ENCODE measurements at regions not wholly inside any gene's neighbourhood (a gene's known extent, or its start where the extent isn't known, plus 50 kb on each side); places are given as distances from the start of the nearest gene placed in this dataset.

GRCh38 chr2:56693501-56693900, 509.7 kb downstream of the CCDC85A start:
- Histone ChIP-seq H3K27me3 (no peaks in the 10 kb centered on the region), H3K27ac (no peak overlapping the region), H3K9me3 (no peaks in the 10 kb centered on the region), H3K36me3 (no peaks in the 10 kb centered on the region), H3K4me1 (no peaks in the 10 kb centered on the region), H3K4me3 (no peak overlapping the region)
- 58 to 59% methylated on average over 2 of the region's 2 CpGs for WGBS, 2 donors
- DNase-seq: no peak
- TF ChIP-seq CTCF (IDR thresholded peaks at IDR 0.05) (no peak), POLR2A (IDR thresholded peaks at IDR 0.05) (no peak)
- intact Hi-C loops (cut with DNase I): no loop called here

GRCh38 chr2:56703001-56703400, 519.2 kb downstream of the CCDC85A start:
- Histone ChIP-seq H3K27me3 (no peaks in the 10 kb centered on the region), H3K4me1 (no peaks in the 10 kb centered on the region), H3K27ac (no peak overlapping the region), H3K36me3 (no peaks in the 10 kb centered on the region), H3K9me3 (no peaks in the 10 kb centered on the region), H3K4me3 (no peak overlapping the region)
- WGBS, 2 donors: 68 to 77% methylated on average over 2 of the region's 2 CpGs
- intact Hi-C loops (cut with DNase I): no loop called here
- TF ChIP-seq CTCF (IDR thresholded peaks at IDR 0.05) (no peak), POLR2A (IDR thresholded peaks at IDR 0.05) (no peak)
- DNase-seq: no peak

- H3K27me3 ChIP-seq: no peaks in the 10 kb centered on the region
- no peaks in the 10 kb centered on the region for H3K36me3 ChIP-seq
- H3K9me3 ChIP-seq: no peaks in the 10 kb centered on the region
- DNase-seq: no peak
- TF ChIP-seq POLR2A (IDR thresholded peaks at IDR 0.05) (no peak), CTCF (IDR thresholded peaks at IDR 0.05) (no peak)
- 13 to 40% methylated on average over 2 of the region's 2 CpGs for WGBS, 2 donors
- H3K27ac ChIP-seq: no peak overlapping the region
- no peak overlapping the region for H3K4me3 ChIP-seq
- intact Hi-C loops (cut with DNase I): no loop called here
- H3K4me1 ChIP-seq: no peaks in the 10 kb centered on the region
These were observed 521.9 kb downstream of the CCDC85A start for GRCh38 chr2:56705713-56706112.

- intact Hi-C loops (cut with DNase I): no loop called here
- 67 to 80% methylated on average over 3 of the region's 3 CpGs for WGBS, 2 donors
- no peak overlapping the region for H3K27ac ChIP-seq
- TF ChIP-seq CTCF (IDR thresholded peaks at IDR 0.05) (no peak), POLR2A (IDR thresholded peaks at IDR 0.05) (no peak)
- H3K4me3 ChIP-seq: no peak overlapping the region
- no peaks in the 10 kb centered on the region for H3K4me1 ChIP-seq
- H3K27me3 ChIP-seq: no peaks in the 10 kb centered on the region
- H3K36me3 ChIP-seq: no peaks in the 10 kb centered on the region
- H3K9me3 ChIP-seq: no peaks in the 10 kb centered on the region
- no peak for DNase-seq
These were observed 523.4 kb downstream of the CCDC85A start for GRCh38 chr2:56707218-56707617.

GRCh38 chr2:56707650-56708049, 523.9 kb downstream of the CCDC85A start:
- no peaks in the 10 kb centered on the region for H3K4me1 ChIP-seq
- H3K27me3 ChIP-seq: no peaks in the 10 kb centered on the region
- no peaks in the 10 kb centered on the region for H3K36me3 ChIP-seq
- 53 to 54% methylated on average over 2 of the region's 2 CpGs for WGBS, 2 donors
- intact Hi-C loops (cut with DNase I): no loop called here
- no peak overlapping the region for H3K27ac ChIP-seq
- no peaks in the 10 kb centered on the region for H3K9me3 ChIP-seq
- no peak for TF ChIP-seq POLR2A (IDR thresholded peaks at IDR 0.05)
- no peak for TF ChIP-seq CTCF (IDR thresholded peaks at IDR 0.05)
- DNase-seq: no peak
- H3K4me3 ChIP-seq: no peak overlapping the region

Data from esophagus squamous epithelium (tissue), 5 donors.